ENCODE measurements at regions not wholly inside any gene's neighbourhood (a gene's known extent, or its start where the extent isn't known, plus 50 kb on each side); places are given as distances from the start of the nearest gene placed in this dataset.
A peak's percentile ranks its signal among the peaks of the same experiment; 100 is the strongest.

GRCh38 chr2:150234787-150235446 is 252.6 kb downstream of the RND3 start:
- no peaks in the 10 kb centered on the region for H3K36me3 ChIP-seq (replicated peaks; ENCODE audit: control insufficient read depth, insufficient read depth, low read length)
- no peak for DNase-seq
- no peak overlapping the region for H3K4me3 ChIP-seq (ENCODE audit: insufficient read depth, low read depth, low read length)
- no peaks in the 10 kb centered on the region for H3K27me3 ChIP-seq (ENCODE audit: control insufficient read depth, insufficient read depth, low read length)

GRCh38 chr2:150232871-150233270 is 254.6 kb downstream of the RND3 start:
- no peak for DNase-seq
- H3K36me3 ChIP-seq (replicated peaks; ENCODE audit: control insufficient read depth, insufficient read depth, low read length), result no peaks in the 10 kb centered on the region
- no peaks in the 10 kb centered on the region for H3K27me3 ChIP-seq (ENCODE audit: control insufficient read depth, insufficient read depth, low read length)
- H3K4me3 ChIP-seq (ENCODE audit: insufficient read depth, low read depth, low read length), result no peak overlapping the region

GRCh38 chr2:150232321-150232720 is 255.1 kb downstream of the RND3 start:
- H3K27me3 ChIP-seq (ENCODE audit: control insufficient read depth, insufficient read depth, low read length), result no peaks in the 10 kb centered on the region
- H3K36me3 ChIP-seq (replicated peaks; ENCODE audit: control insufficient read depth, insufficient read depth, low read length), result no peaks in the 10 kb centered on the region
- no peak for DNase-seq
- no peak overlapping the region for H3K4me3 ChIP-seq (ENCODE audit: insufficient read depth, low read depth, low read length)

GRCh38 chr2:150230616-150231015 is 256.9 kb downstream of the RND3 start:
- H3K27me3 ChIP-seq (ENCODE audit: control insufficient read depth, insufficient read depth, low read length), result no peaks in the 10 kb centered on the region
- no peak overlapping the region for H3K4me3 ChIP-seq (ENCODE audit: insufficient read depth, low read depth, low read length)
- H3K36me3 ChIP-seq (replicated peaks; ENCODE audit: control insufficient read depth, insufficient read depth, low read length), result no peaks in the 10 kb centered on the region
- no peak for DNase-seq

- Histone ChIP-seq H3K4me3 (ENCODE audit: insufficient read depth, low read depth, low read length) (no peak overlapping the region), H3K36me3 (replicated peaks; ENCODE audit: control insufficient read depth, insufficient read depth, low read length) (no peaks in the 10 kb centered on the region), H3K27me3 (ENCODE audit: control insufficient read depth, insufficient read depth, low read length) (no peaks in the 10 kb centered on the region)
- DNase-seq, result no peak
These were observed 257.5 kb downstream of the RND3 start for GRCh38 chr2:150230004-150230403.

GRCh38 chr2:150228936-150229335 is 258.5 kb downstream of the RND3 start:
- H3K27me3 ChIP-seq (ENCODE audit: control insufficient read depth, insufficient read depth, low read length), result no peaks in the 10 kb centered on the region
- DNase-seq, result no peak
- H3K4me3 ChIP-seq (ENCODE audit: insufficient read depth, low read depth, low read length), result no peak overlapping the region
- no peaks in the 10 kb centered on the region for H3K36me3 ChIP-seq (replicated peaks; ENCODE audit: control insufficient read depth, insufficient read depth, low read length)

GRCh38 chr2:150225030-150225429 is 262.4 kb downstream of the RND3 start:
- Histone ChIP-seq H3K27me3 (ENCODE audit: control insufficient read depth, insufficient read depth, low read length) (no peaks in the 10 kb centered on the region), H3K4me3 (ENCODE audit: insufficient read depth, low read depth, low read length) (no peak overlapping the region), H3K36me3 (replicated peaks; ENCODE audit: control insufficient read depth, insufficient read depth, low read length) (no peaks in the 10 kb centered on the region)
- no peak for DNase-seq

GRCh38 chr2:150224321-150224720 is 263.1 kb downstream of the RND3 start:
- Histone ChIP-seq H3K27me3 (ENCODE audit: control insufficient read depth, insufficient read depth, low read length) (no peaks in the 10 kb centered on the region), H3K4me3 (ENCODE audit: insufficient read depth, low read depth, low read length) (no peak overlapping the region), H3K36me3 (replicated peaks; ENCODE audit: control insufficient read depth, insufficient read depth, low read length) (no peaks in the 10 kb centered on the region)
- no peak for DNase-seq

GRCh38 chr2:150222942-150223341 is 264.5 kb downstream of the RND3 start:
- DNase-seq, result no peak
- no peak overlapping the region for H3K4me3 ChIP-seq (ENCODE audit: insufficient read depth, low read depth, low read length)
- H3K36me3 ChIP-seq (replicated peaks; ENCODE audit: control insufficient read depth, insufficient read depth, low read length), result no peaks in the 10 kb centered on the region
- H3K27me3 ChIP-seq (ENCODE audit: control insufficient read depth, insufficient read depth, low read length), result no peaks in the 10 kb centered on the region

- no peaks in the 10 kb centered on the region for H3K27me3 ChIP-seq (ENCODE audit: control insufficient read depth, insufficient read depth, low read length)
- H3K36me3 ChIP-seq (replicated peaks; ENCODE audit: control insufficient read depth, insufficient read depth, low read length), result no peaks in the 10 kb centered on the region
- no peak for DNase-seq
- H3K4me3 ChIP-seq (ENCODE audit: insufficient read depth, low read depth, low read length), result no peak overlapping the region
These were observed 265.1 kb downstream of the RND3 start for GRCh38 chr2:150222379-150222778.

GRCh38 chr2:150219861-150220260 is 267.6 kb downstream of the RND3 start:
- Histone ChIP-seq H3K27me3 (ENCODE audit: control insufficient read depth, insufficient read depth, low read length) (no peaks in the 10 kb centered on the region), H3K4me3 (ENCODE audit: insufficient read depth, low read depth, low read length) (no peak overlapping the region), H3K36me3 (replicated peaks; ENCODE audit: control insufficient read depth, insufficient read depth, low read length) (no peaks in the 10 kb centered on the region)
- no peak for DNase-seq

- Histone ChIP-seq H3K27me3 (ENCODE audit: control insufficient read depth, insufficient read depth, low read length) (no peaks in the 10 kb centered on the region), H3K4me3 (ENCODE audit: insufficient read depth, low read depth, low read length) (no peak overlapping the region), H3K36me3 (replicated peaks; ENCODE audit: control insufficient read depth, insufficient read depth, low read length) (no peaks in the 10 kb centered on the region)
- DNase-seq, result no peak
These were observed 272.4 kb downstream of the RND3 start for GRCh38 chr2:150215041-150215440.

GRCh38 chr2:150214626-150215025 is 272.8 kb downstream of the RND3 start:
- Histone ChIP-seq H3K36me3 (replicated peaks; ENCODE audit: control insufficient read depth, insufficient read depth, low read length) (no peaks in the 10 kb centered on the region), H3K27me3 (ENCODE audit: control insufficient read depth, insufficient read depth, low read length) (no peaks in the 10 kb centered on the region), H3K4me3 (ENCODE audit: insufficient read depth, low read depth, low read length) (no peak overlapping the region)
- DNase-seq, result peak; percentile 5

GRCh38 chr2:150212722-150213171 is 274.7 kb downstream of the RND3 start:
- no peaks in the 10 kb centered on the region for H3K27me3 ChIP-seq (ENCODE audit: control insufficient read depth, insufficient read depth, low read length)
- no peak overlapping the region for H3K4me3 ChIP-seq (ENCODE audit: insufficient read depth, low read depth, low read length)
- no peak for DNase-seq
- no peaks in the 10 kb centered on the region for H3K36me3 ChIP-seq (replicated peaks; ENCODE audit: control insufficient read depth, insufficient read depth, low read length)

GRCh38 chr2:150211164-150211631 is 276.3 kb downstream of the RND3 start:
- Histone ChIP-seq H3K4me3 (ENCODE audit: insufficient read depth, low read depth, low read length) (no peak overlapping the region), H3K27me3 (ENCODE audit: control insufficient read depth, insufficient read depth, low read length) (no peaks in the 10 kb centered on the region), H3K36me3 (replicated peaks; ENCODE audit: control insufficient read depth, insufficient read depth, low read length) (no peaks in the 10 kb centered on the region)
- no peak for DNase-seq

GRCh38 chr2:150209746-150210145 is 277.7 kb downstream of the RND3 start:
- H3K4me3 ChIP-seq (ENCODE audit: insufficient read depth, low read depth, low read length), result no peak overlapping the region
- DNase-seq, result no peak
- no peaks in the 10 kb centered on the region for H3K27me3 ChIP-seq (ENCODE audit: control insufficient read depth, insufficient read depth, low read length)
- H3K36me3 ChIP-seq (replicated peaks; ENCODE audit: control insufficient read depth, insufficient read depth, low read length), result no peaks in the 10 kb centered on the region
